ENCODE measurements at regions not wholly inside any gene's neighbourhood (a gene's known extent, or its start where the extent isn't known, plus 50 kb on each side); places are given as distances from the start of the nearest gene placed in this dataset.

DNA sequence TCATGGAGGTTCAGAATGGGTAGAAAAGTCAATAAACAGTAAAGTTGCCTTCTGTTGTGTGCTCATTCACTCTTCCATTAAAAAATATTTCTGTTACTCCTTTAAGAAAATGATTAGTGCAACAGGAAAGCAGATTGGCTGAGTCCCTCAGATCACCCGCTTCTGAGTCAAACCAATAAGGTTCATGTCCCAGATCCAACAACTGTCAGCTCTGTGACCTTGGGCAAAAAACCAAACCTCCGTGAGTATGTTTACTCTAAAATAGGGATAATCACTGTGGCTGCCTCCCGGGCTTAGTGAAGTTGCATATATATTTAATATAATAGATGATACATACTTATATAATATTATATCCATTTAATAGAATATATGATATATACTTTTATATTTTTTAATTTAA lies 698.5 kb upstream of the RBFOX1 start:
- TF ChIP-seq, protein P1, sequence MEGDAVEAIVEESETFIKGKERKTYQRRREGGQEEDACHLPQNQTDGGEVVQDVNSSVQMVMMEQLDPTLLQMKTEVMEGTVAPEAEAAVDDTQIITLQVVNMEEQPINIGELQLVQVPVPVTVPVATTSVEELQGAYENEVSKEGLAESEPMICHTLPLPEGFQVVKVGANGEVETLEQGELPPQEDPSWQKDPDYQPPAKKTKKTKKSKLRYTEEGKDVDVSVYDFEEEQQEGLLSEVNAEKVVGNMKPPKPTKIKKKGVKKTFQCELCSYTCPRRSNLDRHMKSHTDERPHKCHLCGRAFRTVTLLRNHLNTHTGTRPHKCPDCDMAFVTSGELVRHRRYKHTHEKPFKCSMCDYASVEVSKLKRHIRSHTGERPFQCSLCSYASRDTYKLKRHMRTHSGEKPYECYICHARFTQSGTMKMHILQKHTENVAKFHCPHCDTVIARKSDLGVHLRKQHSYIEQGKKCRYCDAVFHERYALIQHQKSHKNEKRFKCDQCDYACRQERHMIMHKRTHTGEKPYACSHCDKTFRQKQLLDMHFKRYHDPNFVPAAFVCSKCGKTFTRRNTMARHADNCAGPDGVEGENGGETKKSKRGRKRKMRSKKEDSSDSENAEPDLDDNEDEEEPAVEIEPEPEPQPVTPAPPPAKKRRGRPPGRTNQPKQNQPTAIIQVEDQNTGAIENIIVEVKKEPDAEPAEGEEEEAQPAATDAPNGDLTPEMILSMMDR (IDR thresholded peaks at IDR 0.05), result no peak
- no peak for TF ChIP-seq EP300 (IDR thresholded peaks at IDR 0.05)
